SK-N-SH (cell line): ENCODE measurements at regions not wholly inside any gene's neighbourhood (a gene's known extent, or its start where the extent isn't known, plus 50 kb on each side); places are given as distances from the start of the nearest gene placed in this dataset.

Experiments
- CTCF ChIA-PET: fragments of 300-600, 350-600 bp; formaldehyde crosslinking; extraction: SDS; loops from one replicate; lab custom pipeline; 2021; lab: Yijun Ruan, JAX
- POLR2A ChIA-PET: fragments of 350-600 bp; sonication (Branson Sonifier 250); formaldehyde crosslinking; extraction: SDS; loops from one replicate; lab custom pipeline; 2020; ENCODE audit warnings: antibody characterized with exemption, inconsistent platforms; lab: Yijun Ruan, JAX
- DNase-seq: peaks from one replicate; pipeline ENCODE4 v3.0.0; 2012
- H2AFZ ChIP-seq: fragments of 200-600 bp; sonication (generic); 2 replicates; pipeline ENCODE4 v1.8.1; 2016; ENCODE audit warnings: antibody characterized with exemption, mild to moderate bottlenecking, low read depth
- H3F3A ChIP-seq: fragments of 200-600 bp; sonication (generic); replicated peaks from 2 replicates; pipeline ENCODE3; 2016; ENCODE audit warnings: antibody characterized with exemption, mild to moderate bottlenecking; ENCODE audit not compliant: insufficient read depth
- H3K27ac ChIP-seq, 2 experiments: fragments of 200-500 bp in 1 of 2; fragments of 200-600 bp in 1 of 2; sonication (Bioruptor generic) in 1 of 2; sonication (generic), shearing (Covaris generic) in 1 of 2; 2 replicates each; pipeline versions ENCODE4 v1.5.1 to v1.6.1; 2014 to 2016; ENCODE audit warnings: low read depth in 2 of 2, inconsistent platforms in 1 of 2, low read length in 1 of 2, mild to moderate bottlenecking in 1 of 2, mixed read lengths in 1 of 2
- H3K27me3 ChIP-seq: fragments of 200-600 bp; sonication (generic), shearing (Covaris generic); 2 replicates; pipeline ENCODE4 v1.6.1; 2016; ENCODE audit warnings: mixed run types; ENCODE audit not compliant: insufficient read depth
- H3K36me3 ChIP-seq, 2 experiments: fragments of 200-500 bp in 1 of 2; fragments of 200-600 bp in 1 of 2; sonication (Bioruptor generic) in 1 of 2; sonication (generic) in 1 of 2; replicated peaks in 1 of 2; 2 replicates each; pipeline versions ENCODE3 to v1.5.1; 2014 to 2016; ENCODE audit warnings: low read length in 1 of 2, mild to moderate bottlenecking in 1 of 2; ENCODE audit not compliant: insufficient read depth in 2 of 2, control insufficient read depth in 1 of 2
- H3K4me1 ChIP-seq, 2 experiments: fragments of 200-500 bp in 1 of 2; fragments of 200-600 bp in 1 of 2; sonication (Bioruptor generic) in 1 of 2; sonication (generic), shearing (Covaris generic) in 1 of 2; 2 replicates each; pipeline versions ENCODE4 v1.5.1 to v1.6.1; 2014 to 2016; ENCODE audit warnings: low read depth in 1 of 2, low read length in 1 of 2, mixed run types in 1 of 2; ENCODE audit not compliant: insufficient read depth in 2 of 2, control insufficient read depth in 1 of 2
- H3K4me2 ChIP-seq: fragments of 200-600 bp; sonication (generic), shearing (Covaris generic); 2 replicates; pipeline ENCODE4 v1.6.1; 2017; ENCODE audit warnings: mixed run types
- H3K4me3 ChIP-seq, 2 experiments: fragments of 200-500 bp in 1 of 2; fragments of 200-600 bp in 1 of 2; sonication (Bioruptor generic) in 1 of 2; sonication (generic), shearing (Covaris generic) in 1 of 2; 2 replicates each; pipeline versions ENCODE4 v1.5.1 to v1.8.1; 2014 to 2016; ENCODE audit warnings: low read depth in 2 of 2, inconsistent platforms in 1 of 2, low read length in 1 of 2, mild to moderate bottlenecking in 1 of 2, mixed read lengths in 1 of 2, moderate library complexity in 1 of 2
- H3K79me2 ChIP-seq: fragments of 200-600 bp; sonication (generic); 2 replicates; pipeline ENCODE4 v1.8.1; 2017; ENCODE audit warnings: mild to moderate bottlenecking; ENCODE audit not compliant: insufficient read depth
- H3K9ac ChIP-seq: fragments of 200-600 bp; sonication (generic); 2 replicates; pipeline ENCODE4 v1.6.1; 2017; ENCODE audit warnings: mixed run types
- H3K9me2 ChIP-seq: fragments of 200-600 bp; sonication (generic); 2 replicates; pipeline ENCODE4 v1.6.1; 2017; ENCODE audit warnings: mixed run types
- H3K9me3 ChIP-seq: fragments of 200-600 bp; sonication (generic); 2 replicates; pipeline ENCODE4 v1.6.1; 2017; ENCODE audit warnings: mixed run types, mild to moderate bottlenecking, moderate library complexity
- H4K20me1 ChIP-seq: fragments of 200-600 bp; sonication (generic); 2 replicates; pipeline ENCODE4 v1.6.1; 2017; ENCODE audit warnings: mild to moderate bottlenecking, mixed run types; ENCODE audit not compliant: insufficient read depth
- CTCF ChIP-seq: fragments of 200-600 bp; sonication (generic); IDR thresholded peaks from 2 replicates; pipeline ENCODE4 v1.6.1; 2017; ENCODE audit warnings: antibody characterized with exemption, mild to moderate bottlenecking, moderate library complexity
- FOSL2 ChIP-seq: IDR thresholded peaks from 2 replicates; pipeline ENCODE4 v1.4.0; 2012; ENCODE audit warnings: low read depth, mild to moderate bottlenecking, moderate library complexity, borderline replicate concordance
- GATA2 ChIP-seq: sonication (generic); formaldehyde crosslinking; IDR thresholded peaks from 2 replicates; pipeline ENCODE4 v1.5.0; 2020; ENCODE audit warnings: mild to moderate bottlenecking, missing genetic modification reagents
- JUND ChIP-seq: IDR thresholded peaks from 2 replicates; pipeline ENCODE4 v1.4.0; 2012
- MEF2A ChIP-seq: IDR thresholded peaks from 2 replicates; pipeline ENCODE4 v1.4.0; 2012; ENCODE audit warnings: low read depth, borderline replicate concordance
- MXI1 ChIP-seq: IDR thresholded peaks from 2 replicates; pipeline ENCODE4 v1.6.1; 2012; ENCODE audit warnings: mild to moderate bottlenecking, low read depth, low read length, improper control_type of control experiment
- PBX3 ChIP-seq: IDR thresholded peaks from 2 replicates; pipeline ENCODE4; 2012
- REST ChIP-seq: IDR thresholded peaks from 2 replicates; pipeline ENCODE4 v1.6.1; 2012; ENCODE audit warnings: mild to moderate bottlenecking, low read depth, low read length, moderate library complexity
- RFX5 ChIP-seq: IDR thresholded peaks from 2 replicates; pipeline ENCODE4 v1.6.1; 2012; ENCODE audit warnings: mild to moderate bottlenecking, improper control_type of control experiment, low read length
- RXRA ChIP-seq: IDR thresholded peaks from 2 replicates; pipeline ENCODE4 v1.4.0; 2012; ENCODE audit warnings: low read depth, mild to moderate bottlenecking, borderline replicate concordance
- SIN3A ChIP-seq: IDR thresholded peaks from 2 replicates; pipeline ENCODE4 v1.6.1; 2012; ENCODE audit warnings: low read depth, mild to moderate bottlenecking, low read length, moderate library complexity, borderline replicate concordance
- SMC3 ChIP-seq: IDR thresholded peaks from 2 replicates; pipeline ENCODE4 v1.6.1; 2012; ENCODE audit warnings: low read depth, low read length, improper control_type of control experiment
- TAF1 ChIP-seq: IDR thresholded peaks from 2 replicates; pipeline ENCODE4 v1.6.1; 2012; ENCODE audit warnings: low read depth, mild to moderate bottlenecking, low read length, moderate library complexity, borderline replicate concordance
- TEAD4 ChIP-seq: IDR thresholded peaks from 2 replicates; pipeline ENCODE4 v1.4.0; 2012; ENCODE audit warnings: mild to moderate bottlenecking, borderline replicate concordance; ENCODE audit not compliant: insufficient read depth
- USF1 ChIP-seq: IDR thresholded peaks from 2 replicates; pipeline ENCODE4 v1.4.0; 2012; ENCODE audit warnings: low read depth, borderline replicate concordance
- USF2 ChIP-seq: fragments of 150-350 bp; IDR thresholded peaks from 2 replicates; pipeline ENCODE4 v1.6.1; 2017; ENCODE audit warnings: antibody characterized with exemption, low read length, low read depth, borderline replicate concordance
- WGBS: methylation state at CpG from one replicate; pipeline ENCODE4 v1.1.6; 2017; ENCODE audit warnings: low lambda C conversion rate; 5-methylcytosine and 5-hydroxymethylcytosine counted together

GRCh38 chr17:70533427-70533826, 364.1 kb downstream of the KCNJ2 start:
- H3K79me2 ChIP-seq = no peaks in the 10 kb centered on the region
- no peaks in the 10 kb centered on the region for H3F3A ChIP-seq
- H3K4me1 ChIP-seq = no peaks in the 10 kb centered on the region
- TF ChIP-seq SIN3A = no peak
- TF ChIP-seq FOSL2 = no peak
- TF ChIP-seq MEF2A = no peak
- TF ChIP-seq PBX3 = no peak
- no peak for TF ChIP-seq TEAD4
- no peak for TF ChIP-seq MXI1
- no peak for TF ChIP-seq GATA2
- no peak for TF ChIP-seq REST
- no peak for TF ChIP-seq JUND
- TF ChIP-seq RXRA = no peak
- TF ChIP-seq RFX5 = no peak
- TF ChIP-seq SMC3 = no peak
- no peak for TF ChIP-seq TAF1
- no peak for TF ChIP-seq USF2
- no peak for TF ChIP-seq USF1
- TF ChIP-seq CTCF = no peak
- H3K9me2 ChIP-seq = no peaks in the 10 kb centered on the region
- ChIA-PET CTCF (interaction anchor here (1.1 to 2.3 kb wide), 2 partner anchors 19 to 926 kb away, joined by 3 to 14 read pairs; no protein-coding TSS in a partner anchor), POLR2A (no interaction called here)
- no peak overlapping the region for H2AFZ ChIP-seq
- no peaks in the 10 kb centered on the region for H3K27me3 ChIP-seq
- H3K9ac ChIP-seq = no peak overlapping the region
- H3K36me3 ChIP-seq = no peaks in the 10 kb centered on the region
- no peak overlapping the region for H3K4me3 ChIP-seq
- no peaks in the 10 kb centered on the region for H4K20me1 ChIP-seq
- WGBS = 44% methylated on average over 2 of the region's 2 CpGs
- no peak for DNase-seq
- no peak overlapping the region for H3K27ac ChIP-seq
- no peak overlapping the region for H3K4me2 ChIP-seq
- H3K9me3 ChIP-seq = no peaks in the 10 kb centered on the region
